Nephron (organoid): ENCODE measurements at regions not wholly inside any gene's neighbourhood (a gene's known extent, or its start where the extent isn't known, plus 50 kb on each side); places are given as distances from the start of the nearest gene placed in this dataset.

Experiments used
- H3K27ac Mint-ChIP-seq, 3 experiments: 2 replicates each; pipeline ENCODE4 v1.8.0; 2020; ENCODE audit warnings: mixed read lengths in 3 of 3, mild to moderate bottlenecking in 2 of 3, moderate library complexity in 1 of 3
- H3K27me3 Mint-ChIP-seq: 2 replicates; pipeline ENCODE4 v1.8.0; 2021; ENCODE audit warnings: low read depth, mild to moderate bottlenecking, moderate library complexity, mixed read lengths
- H3K36me3 Mint-ChIP-seq: 2 replicates; pipeline ENCODE4 v1.8.0; 2020; ENCODE audit warnings: low read depth, mixed read lengths
- H3K4me1 Mint-ChIP-seq: 2 replicates; pipeline ENCODE4 v1.8.0; 2020; ENCODE audit warnings: mixed read lengths
- H3K4me3 Mint-ChIP-seq, 3 experiments: 2 replicates each; pipeline ENCODE4 v1.8.0; 2020; ENCODE audit warnings: mild to moderate bottlenecking in 3 of 3, mixed read lengths in 3 of 3, moderate library complexity in 2 of 3
- H3K9me3 Mint-ChIP-seq: 2 replicates; pipeline ENCODE4 v1.8.0; 2020; ENCODE audit warnings: mixed read lengths
- TF ChIP-seq, protein P1 (sequence below), 3 experiments: fragments of 200-600 bp; sonication (generic); IDR thresholded peaks; one replicate each; pipeline ENCODE4 v1.5.0; 2021; ENCODE audit warnings: antibody characterized with exemption in 3 of 3; ENCODE audit not compliant: unreplicated experiment in 3 of 3

DNA sequence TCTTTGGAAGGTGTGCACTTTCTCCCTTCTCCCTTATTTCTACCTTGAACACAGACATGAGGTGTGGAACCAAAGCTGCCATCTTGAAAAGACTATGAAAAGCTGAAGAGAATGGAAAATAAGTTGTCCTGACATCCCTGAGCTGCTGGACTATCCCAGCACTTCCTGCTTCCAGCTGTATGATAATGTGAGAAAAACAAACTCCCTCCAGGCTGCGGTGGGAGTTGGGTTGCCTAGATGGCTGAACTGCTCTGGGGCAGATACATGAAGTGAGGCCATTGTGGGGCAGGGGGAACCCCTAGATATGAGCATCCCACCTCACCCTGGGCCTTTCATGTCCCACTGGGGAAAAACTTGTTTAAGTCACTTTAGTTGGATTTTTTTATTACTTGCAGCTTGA lies 82.4 kb downstream of the BOD1 start:
- Mint-ChIP-seq H3K27me3 (peaks cover 13% of the 10 kb centered on the region), H3K4me1 (no peaks in the 10 kb centered on the region), H3K4me3 (no peak overlapping the region), H3K9me3 (no peaks in the 10 kb centered on the region), H3K27ac (no peak overlapping the region), H3K36me3 (no peaks in the 10 kb centered on the region)
- TF ChIP-seq, protein P1, sequence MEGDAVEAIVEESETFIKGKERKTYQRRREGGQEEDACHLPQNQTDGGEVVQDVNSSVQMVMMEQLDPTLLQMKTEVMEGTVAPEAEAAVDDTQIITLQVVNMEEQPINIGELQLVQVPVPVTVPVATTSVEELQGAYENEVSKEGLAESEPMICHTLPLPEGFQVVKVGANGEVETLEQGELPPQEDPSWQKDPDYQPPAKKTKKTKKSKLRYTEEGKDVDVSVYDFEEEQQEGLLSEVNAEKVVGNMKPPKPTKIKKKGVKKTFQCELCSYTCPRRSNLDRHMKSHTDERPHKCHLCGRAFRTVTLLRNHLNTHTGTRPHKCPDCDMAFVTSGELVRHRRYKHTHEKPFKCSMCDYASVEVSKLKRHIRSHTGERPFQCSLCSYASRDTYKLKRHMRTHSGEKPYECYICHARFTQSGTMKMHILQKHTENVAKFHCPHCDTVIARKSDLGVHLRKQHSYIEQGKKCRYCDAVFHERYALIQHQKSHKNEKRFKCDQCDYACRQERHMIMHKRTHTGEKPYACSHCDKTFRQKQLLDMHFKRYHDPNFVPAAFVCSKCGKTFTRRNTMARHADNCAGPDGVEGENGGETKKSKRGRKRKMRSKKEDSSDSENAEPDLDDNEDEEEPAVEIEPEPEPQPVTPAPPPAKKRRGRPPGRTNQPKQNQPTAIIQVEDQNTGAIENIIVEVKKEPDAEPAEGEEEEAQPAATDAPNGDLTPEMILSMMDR (IDR thresholded peaks at IDR 0.05; ENCODE audit: unreplicated experiment in 3 of 3): no peak

DNA sequence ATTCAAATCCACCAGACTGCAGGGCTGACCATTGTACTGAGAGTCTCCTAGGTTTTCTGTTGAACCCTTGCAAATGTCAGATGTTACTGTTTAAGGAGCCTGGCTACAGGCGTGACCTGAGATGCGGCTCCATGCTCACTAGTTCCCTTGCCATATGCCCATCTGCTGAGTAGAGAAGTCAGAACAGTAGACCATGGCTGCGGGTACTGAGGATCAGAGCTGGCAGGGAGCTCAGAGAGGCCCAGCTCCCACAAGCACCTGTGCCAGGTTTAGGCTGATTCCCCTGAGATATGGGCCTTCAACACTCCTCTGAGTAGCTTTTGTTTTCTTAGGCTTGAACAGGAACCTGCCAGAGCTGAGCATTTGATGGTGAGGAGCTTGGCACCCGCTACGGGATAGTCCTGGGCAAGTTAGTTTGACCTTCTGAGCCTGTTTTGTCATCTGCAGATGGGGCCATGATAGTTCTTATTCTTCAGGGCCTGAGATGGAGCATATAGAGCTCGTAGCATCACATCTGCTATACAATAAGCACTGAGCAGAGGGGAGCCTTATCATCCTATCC lies 83.7 kb downstream of the BOD1 start:
- H3K27ac Mint-ChIP-seq: no peak overlapping the region
- no peaks in the 10 kb centered on the region for H3K4me1 Mint-ChIP-seq
- no peaks in the 10 kb centered on the region for H3K9me3 Mint-ChIP-seq
- no peak overlapping the region for H3K4me3 Mint-ChIP-seq
- TF ChIP-seq, protein P1 (IDR thresholded peaks at IDR 0.05; ENCODE audit: unreplicated experiment in 3 of 3): no peak
- H3K27me3 Mint-ChIP-seq: peaks cover 13% of the 10 kb centered on the region
- H3K36me3 Mint-ChIP-seq: no peaks in the 10 kb centered on the region

DNA sequence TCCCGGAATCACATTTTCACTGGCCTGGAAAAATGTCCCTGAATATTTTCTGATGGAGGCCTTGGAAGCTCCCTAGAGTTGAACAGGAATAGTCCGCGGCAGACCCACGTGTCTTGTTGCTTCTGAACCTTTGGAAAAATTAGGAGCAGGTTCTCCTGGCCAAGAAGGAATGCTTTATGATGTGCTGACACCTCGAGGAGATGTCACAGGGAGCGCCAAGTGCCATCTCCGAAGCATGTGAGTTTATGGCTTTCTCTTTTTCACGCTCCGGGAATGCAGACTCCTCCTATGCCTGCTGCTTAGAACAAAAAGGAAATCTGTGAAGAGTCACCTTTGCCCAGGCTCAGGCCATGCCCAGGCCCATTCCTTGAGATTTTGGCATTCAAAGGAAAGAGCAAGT lies 84.6 kb downstream of the BOD1 start:
- no peaks in the 10 kb centered on the region for H3K36me3 Mint-ChIP-seq
- H3K9me3 Mint-ChIP-seq: no peaks in the 10 kb centered on the region
- H3K27me3 Mint-ChIP-seq: peaks cover 13% of the 10 kb centered on the region
- no peak overlapping the region for H3K27ac Mint-ChIP-seq
- no peaks in the 10 kb centered on the region for H3K4me1 Mint-ChIP-seq
- no peak overlapping the region for H3K4me3 Mint-ChIP-seq
- TF ChIP-seq, protein P1 (IDR thresholded peaks at IDR 0.05; ENCODE audit: unreplicated experiment in 3 of 3): no peak

DNA sequence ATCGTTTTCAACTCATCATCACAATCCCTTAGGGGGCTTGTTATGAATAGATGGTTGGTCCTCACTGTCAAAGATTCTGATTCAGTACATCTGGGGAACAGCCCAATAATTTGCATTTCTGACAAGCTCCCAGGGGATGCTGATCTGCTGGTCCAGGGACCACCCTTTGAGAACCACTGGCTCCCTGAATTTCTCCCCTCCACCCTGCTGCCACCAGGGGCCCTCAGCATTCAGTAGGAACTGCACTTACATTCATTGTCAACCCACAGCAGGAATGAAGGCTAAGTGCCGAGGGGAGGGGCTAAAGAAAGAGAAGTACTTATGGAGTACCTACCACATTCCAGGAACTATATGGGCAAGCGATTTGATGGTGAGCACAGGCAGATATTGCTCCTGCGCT lies 85.9 kb downstream of the BOD1 start:
- no peak overlapping the region for H3K4me3 Mint-ChIP-seq
- TF ChIP-seq, protein P1 (IDR thresholded peaks at IDR 0.05; ENCODE audit: unreplicated experiment in 3 of 3): no peak
- no peaks in the 10 kb centered on the region for H3K9me3 Mint-ChIP-seq
- H3K27ac Mint-ChIP-seq: no peak overlapping the region
- no peaks in the 10 kb centered on the region for H3K36me3 Mint-ChIP-seq
- H3K27me3 Mint-ChIP-seq: peaks cover 7% of the 10 kb centered on the region
- no peaks in the 10 kb centered on the region for H3K4me1 Mint-ChIP-seq

DNA sequence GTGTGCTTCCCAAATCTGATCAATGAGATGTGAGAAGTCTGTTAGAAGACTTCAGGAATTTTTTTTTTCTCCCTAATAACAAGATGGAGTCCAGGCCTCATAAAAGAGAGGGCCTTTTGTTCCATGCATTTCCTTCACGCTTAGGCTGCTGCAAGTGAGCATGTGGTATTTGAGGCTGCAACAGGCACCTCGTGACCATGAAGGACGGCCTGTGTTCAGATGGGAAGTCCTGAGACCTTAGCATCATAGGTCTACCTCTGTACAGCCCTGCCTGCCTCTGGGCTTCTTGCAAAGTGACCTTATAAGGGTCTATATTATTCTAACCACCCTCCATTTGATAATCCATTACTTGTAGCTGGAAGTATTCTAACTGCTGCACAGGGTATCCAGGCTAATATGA lies 86.6 kb downstream of the BOD1 start:
- Mint-ChIP-seq H3K4me3 (no peak overlapping the region), H3K27me3 (peaks cover 6% of the 10 kb centered on the region), H3K9me3 (no peaks in the 10 kb centered on the region)

DNA sequence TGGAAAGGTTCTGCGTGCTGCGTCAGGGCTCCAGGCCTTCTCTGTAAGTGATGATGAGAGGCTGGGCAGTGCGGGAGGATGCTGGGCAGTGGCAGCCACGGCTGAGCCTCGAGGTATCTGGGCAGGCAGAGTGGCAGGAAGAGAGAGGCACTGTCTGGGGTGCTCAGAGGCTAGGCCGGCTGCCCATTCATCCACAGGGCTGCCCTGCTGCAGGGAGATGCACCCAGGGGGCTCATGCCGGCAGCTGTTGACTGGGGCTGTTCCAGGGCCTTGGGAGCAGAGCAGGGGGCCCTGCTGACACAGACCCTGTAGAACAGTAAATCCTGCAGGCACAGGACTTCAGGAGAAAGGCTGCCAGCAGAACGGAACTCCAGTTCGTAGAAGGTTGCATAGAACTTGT lies 88.8 kb downstream of the BOD1 start:
- Mint-ChIP-seq H3K27ac (no peak overlapping the region), H3K4me1 (no peaks in the 10 kb centered on the region), H3K9me3 (no peaks in the 10 kb centered on the region), H3K4me3 (no peak overlapping the region), H3K36me3 (no peaks in the 10 kb centered on the region), H3K27me3 (peaks cover 3% of the 10 kb centered on the region)
- TF ChIP-seq, protein P1 (IDR thresholded peaks at IDR 0.05; ENCODE audit: unreplicated experiment in 3 of 3): no peak

More for the DNA sequence above, 86.6 kb downstream of the BOD1 start:
- Mint-ChIP-seq H3K36me3 (no peaks in the 10 kb centered on the region), H3K27ac (no peak overlapping the region), H3K4me1 (no peaks in the 10 kb centered on the region)
- TF ChIP-seq, protein P1 (IDR thresholded peaks at IDR 0.05; ENCODE audit: unreplicated experiment in 3 of 3): no peak
